GM21528 (cell line): ENCODE measurements at regions not wholly inside any gene's neighbourhood (a gene's known extent, or its start where the extent isn't known, plus 50 kb on each side); places are given as distances from the start of the nearest gene placed in this dataset.

Experiments used
- ATAC-seq: cut with Tn5 transposase; IDR thresholded peaks from one replicate; pipeline ENCODE4 v1.9.1; 2021; ENCODE audit warnings: mild to moderate bottlenecking, moderate library complexity; ENCODE audit not compliant: unreplicated experiment, low FRiP score

GRCh38 chr9:87816036-87816435 lies 66.6 kb upstream of the SPATA31E1 start:
- no peak for ATAC-seq

- no peak for ATAC-seq
Observed at GRCh38 chr9:87818308-87818707, 64.4 kb upstream of the SPATA31E1 start.

- ATAC-seq, result no peak
Observed at GRCh38 chr9:87824216-87824875, 58.3 kb upstream of the SPATA31E1 start.

GRCh38 chr9:87824886-87825285 lies 57.8 kb upstream of the SPATA31E1 start:
- no peak for ATAC-seq

- ATAC-seq, result no peak
Observed at GRCh38 chr9:87826331-87826730, 56.3 kb upstream of the SPATA31E1 start.

GRCh38 chr9:87827341-87827740 lies 55.3 kb upstream of the SPATA31E1 start:
- ATAC-seq, result no peak

- no peak for ATAC-seq
Observed at GRCh38 chr9:87829756-87830155, 52.9 kb upstream of the SPATA31E1 start.

GRCh38 chr9:87830446-87830845 lies 52.2 kb upstream of the SPATA31E1 start:
- no peak for ATAC-seq

- ATAC-seq, result no peak
Observed at GRCh38 chr9:87831159-87831558, 51.5 kb upstream of the SPATA31E1 start.
